OCI-LY7 (cell line): ENCODE measurements at regions not wholly inside any gene's neighbourhood (a gene's known extent, or its start where the extent isn't known, plus 50 kb on each side); places are given as distances from the start of the nearest gene placed in this dataset.

Experiments used
- EZH2phosphoT487 ChIP-seq: fragments of 200-600 bp; sonication (generic); IDR thresholded peaks from 2 replicates; pipeline ENCODE4 v1.6.1; 2018; ENCODE audit warnings: low read depth, borderline replicate concordance, mild to moderate bottlenecking, mixed run types, antibody characterized with exemption, low read length, moderate library complexity, mixed read lengths
- TF ChIP-seq, protein P1 (sequence below): fragments of 200-600 bp; sonication (generic); conservative IDR thresholded peaks from 2 replicates; pipeline ENCODE4 v1.5.1; 2014; ENCODE audit warnings: mild to moderate bottlenecking, antibody characterized with exemption, low read length, moderate library complexity, mixed read lengths

- TF ChIP-seq, protein P1, sequence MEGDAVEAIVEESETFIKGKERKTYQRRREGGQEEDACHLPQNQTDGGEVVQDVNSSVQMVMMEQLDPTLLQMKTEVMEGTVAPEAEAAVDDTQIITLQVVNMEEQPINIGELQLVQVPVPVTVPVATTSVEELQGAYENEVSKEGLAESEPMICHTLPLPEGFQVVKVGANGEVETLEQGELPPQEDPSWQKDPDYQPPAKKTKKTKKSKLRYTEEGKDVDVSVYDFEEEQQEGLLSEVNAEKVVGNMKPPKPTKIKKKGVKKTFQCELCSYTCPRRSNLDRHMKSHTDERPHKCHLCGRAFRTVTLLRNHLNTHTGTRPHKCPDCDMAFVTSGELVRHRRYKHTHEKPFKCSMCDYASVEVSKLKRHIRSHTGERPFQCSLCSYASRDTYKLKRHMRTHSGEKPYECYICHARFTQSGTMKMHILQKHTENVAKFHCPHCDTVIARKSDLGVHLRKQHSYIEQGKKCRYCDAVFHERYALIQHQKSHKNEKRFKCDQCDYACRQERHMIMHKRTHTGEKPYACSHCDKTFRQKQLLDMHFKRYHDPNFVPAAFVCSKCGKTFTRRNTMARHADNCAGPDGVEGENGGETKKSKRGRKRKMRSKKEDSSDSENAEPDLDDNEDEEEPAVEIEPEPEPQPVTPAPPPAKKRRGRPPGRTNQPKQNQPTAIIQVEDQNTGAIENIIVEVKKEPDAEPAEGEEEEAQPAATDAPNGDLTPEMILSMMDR = no peak
- no peak for TF ChIP-seq EZH2phosphoT487
Observed at GRCh38 chr12:34348064-34348463, 325.8 kb downstream of the ALG10 start.
